ENCODE measurements at regions not wholly inside any gene's neighbourhood (a gene's known extent, or its start where the extent isn't known, plus 50 kb on each side); places are given as distances from the start of the nearest gene placed in this dataset.

DNA sequence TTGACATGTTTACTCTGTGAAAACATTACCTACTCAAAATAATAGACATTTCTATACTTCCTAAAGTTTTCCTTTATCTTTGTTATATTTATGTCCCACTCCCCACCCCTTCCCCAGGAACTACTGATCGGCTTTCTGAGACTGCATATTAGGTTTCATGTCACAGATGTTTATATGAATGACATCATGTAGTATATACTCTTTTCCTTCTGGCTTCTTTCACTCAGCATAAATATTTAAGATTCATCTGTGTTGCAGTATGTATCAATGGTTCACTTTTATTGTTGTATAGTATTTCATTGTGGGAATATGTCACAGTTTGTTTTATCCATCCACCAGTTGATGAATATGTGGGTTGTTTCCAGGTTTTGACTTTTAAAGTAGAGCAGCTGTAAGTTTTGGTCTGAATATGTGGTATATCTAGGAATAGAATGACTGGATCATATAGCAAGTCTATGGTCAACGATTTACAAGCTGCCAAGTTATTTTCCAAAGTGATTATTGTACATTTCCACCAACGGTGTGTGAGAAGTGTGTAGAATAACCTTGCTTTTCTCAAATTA is 73.8 kb upstream of the CAV2 start:
- DNase-seq: no peak

GRCh38 chr7:116426428-116427156 is 72.9 kb upstream of the CAV2 start:
- no peak for DNase-seq

GRCh38 chr7:116429986-116430619 is 69.4 kb upstream of the CAV2 start:
- DNase-seq: no peak

- DNase-seq: no peak
Measured at GRCh38 chr7:116431787-116432526, 67.6 kb upstream of the CAV2 start.

DNA sequence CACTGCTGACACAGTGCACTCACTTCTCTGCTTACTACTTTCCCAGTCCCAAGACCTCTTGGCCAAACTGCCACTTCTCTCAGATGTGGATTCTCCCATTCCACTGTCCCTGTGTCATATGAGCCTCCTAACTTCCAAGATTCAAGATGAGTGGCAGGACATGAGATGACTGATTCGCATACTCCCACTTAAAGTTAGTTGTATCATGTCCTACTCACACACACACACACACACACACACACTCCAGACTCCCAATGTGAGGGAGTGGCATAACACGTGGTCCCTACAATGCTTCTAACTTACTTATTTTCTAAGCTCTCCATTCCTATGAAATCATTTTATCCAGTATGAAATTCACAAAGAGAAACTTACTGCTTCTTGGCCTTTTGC is 67.0 kb upstream of the CAV2 start:
- no peak for DNase-seq

DNA sequence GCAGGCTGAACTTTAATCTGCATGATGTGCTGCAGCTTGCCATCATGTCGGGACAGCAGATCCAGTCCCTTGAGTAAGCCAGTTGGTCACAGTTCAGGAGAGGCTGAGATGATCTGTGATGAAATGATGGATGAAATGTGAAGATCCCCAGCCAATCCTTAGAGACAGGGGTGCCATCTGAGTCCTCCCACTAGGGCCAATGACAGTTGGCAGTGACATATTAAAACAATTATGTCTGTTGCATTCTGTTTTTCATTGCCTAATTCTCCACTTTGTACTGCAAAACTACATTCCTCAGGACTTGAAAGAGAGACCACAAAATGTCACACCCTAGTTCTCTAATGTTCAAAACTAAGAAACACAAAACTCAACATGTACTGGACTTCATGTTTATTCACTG is 66.3 kb upstream of the CAV2 start:
- no peak for DNase-seq

- DNase-seq: no peak
Measured at GRCh38 chr7:116434820-116435341, 64.7 kb upstream of the CAV2 start.

- no peak for DNase-seq
Measured at GRCh38 chr7:116436305-116436826, 63.2 kb upstream of the CAV2 start.

GRCh38 chr7:116438267-116438666 is 61.3 kb upstream of the CAV2 start:
- no peak for DNase-seq

GRCh38 chr7:116439005-116439404 is 60.5 kb upstream of the CAV2 start:
- DNase-seq: no peak

DNA sequence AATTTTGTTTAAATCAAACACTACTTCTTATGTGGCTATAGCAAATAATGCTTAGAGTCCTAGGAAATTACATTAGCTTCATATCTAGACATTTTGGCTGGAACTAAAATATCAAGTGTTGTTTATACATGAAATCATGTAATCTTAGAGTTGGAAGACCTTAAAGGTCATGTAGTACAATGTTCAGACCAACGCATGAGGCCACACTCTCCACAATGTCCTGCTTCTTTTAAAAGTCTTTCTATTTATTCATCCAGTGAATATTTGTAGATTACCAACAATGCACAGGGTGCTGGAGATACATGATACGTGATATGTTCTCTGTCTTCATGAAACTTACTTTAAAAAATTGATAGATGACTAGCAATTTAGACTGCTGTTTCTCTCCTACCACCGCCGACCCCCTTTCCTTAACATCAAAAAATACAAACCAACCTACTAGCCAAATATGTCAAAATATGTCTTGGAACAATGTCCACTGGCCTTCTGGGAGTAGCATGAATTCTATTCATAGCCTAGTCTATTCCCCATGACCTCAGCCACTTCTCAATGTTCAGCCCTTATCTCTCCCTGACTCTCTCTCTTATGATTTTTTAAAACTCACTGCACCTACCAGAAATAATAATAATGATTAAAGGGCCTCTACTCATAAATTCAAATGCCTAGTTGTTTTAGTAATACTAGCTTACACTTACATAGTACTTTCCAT is 59.5 kb upstream of the CAV2 start:
- DNase-seq: no peak

GRCh38 chr7:116441534-116441933 is 58.0 kb upstream of the CAV2 start:
- DNase-seq: no peak

- DNase-seq: no peak
Measured at GRCh38 chr7:116443101-116443523, 56.4 kb upstream of the CAV2 start.

GRCh38 chr7:116443646-116444045 is 55.9 kb upstream of the CAV2 start:
- no peak for DNase-seq

DNA sequence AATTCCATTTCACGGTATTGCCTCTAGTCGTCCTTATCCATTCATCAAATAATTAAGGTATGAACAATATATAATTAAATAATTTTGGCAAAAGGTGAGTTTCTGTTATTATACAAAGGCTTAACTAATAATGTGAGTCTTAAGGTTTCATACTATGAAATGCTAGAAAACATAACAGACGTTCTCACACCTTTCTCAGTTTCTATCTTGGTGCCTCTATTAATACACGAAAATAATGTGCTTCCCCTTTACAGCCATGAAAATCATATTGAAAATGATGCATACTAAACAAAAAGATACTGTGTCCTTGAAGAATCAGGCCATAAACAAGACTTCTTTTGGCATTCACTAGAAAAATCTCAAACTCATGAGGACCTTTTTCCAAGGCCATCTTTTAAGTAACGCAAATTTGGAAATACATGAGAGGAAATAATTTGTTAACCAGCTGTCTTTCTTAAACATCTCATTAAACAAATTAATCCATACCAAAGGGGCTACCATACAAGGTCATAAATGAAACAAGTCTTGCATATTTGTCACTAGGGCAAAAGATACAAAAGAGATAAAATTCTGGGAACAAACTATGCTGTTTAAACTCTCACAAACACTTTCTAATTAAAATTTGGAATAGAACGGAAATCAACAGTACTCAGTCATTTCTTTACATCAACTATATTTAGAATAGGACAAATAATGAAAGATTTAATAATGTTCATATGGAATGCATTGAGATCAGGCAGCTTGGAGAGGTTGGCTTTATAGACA is 53.9 kb upstream of the CAV2 start:
- DNase-seq: no peak

DNA sequence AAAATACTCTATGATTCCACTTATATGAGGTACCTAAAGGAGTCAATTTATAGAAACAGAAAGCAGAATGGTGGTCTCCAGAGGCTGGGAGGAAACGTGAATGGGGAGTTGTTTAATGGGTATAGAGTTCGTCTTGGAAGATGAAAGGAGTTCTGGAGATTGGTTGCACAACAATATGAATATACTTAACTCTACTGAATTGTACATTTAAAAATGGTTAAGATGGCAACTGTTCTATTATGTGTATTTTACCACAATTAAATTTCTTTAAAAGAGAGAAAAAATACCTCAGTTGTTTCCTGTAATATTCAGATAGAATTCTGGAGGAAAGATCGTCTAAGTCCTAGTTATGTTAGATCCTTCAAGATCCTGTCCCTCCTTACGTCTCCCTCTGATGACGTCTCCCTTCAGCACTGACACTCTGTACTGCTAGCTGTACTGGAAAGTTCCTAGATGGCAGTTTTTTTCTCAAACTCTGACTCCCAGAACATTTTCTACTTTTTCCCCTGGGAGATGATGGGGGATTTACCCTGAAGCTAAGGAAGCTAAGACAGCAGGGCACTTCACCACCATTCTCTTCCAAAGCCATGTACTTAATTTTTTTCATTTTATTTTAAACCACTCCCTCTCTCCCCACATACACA is 53.2 kb upstream of the CAV2 start:
- no peak for DNase-seq

- no peak for DNase-seq
Measured at GRCh38 chr7:116447436-116447835, 52.1 kb upstream of the CAV2 start.

DNA sequence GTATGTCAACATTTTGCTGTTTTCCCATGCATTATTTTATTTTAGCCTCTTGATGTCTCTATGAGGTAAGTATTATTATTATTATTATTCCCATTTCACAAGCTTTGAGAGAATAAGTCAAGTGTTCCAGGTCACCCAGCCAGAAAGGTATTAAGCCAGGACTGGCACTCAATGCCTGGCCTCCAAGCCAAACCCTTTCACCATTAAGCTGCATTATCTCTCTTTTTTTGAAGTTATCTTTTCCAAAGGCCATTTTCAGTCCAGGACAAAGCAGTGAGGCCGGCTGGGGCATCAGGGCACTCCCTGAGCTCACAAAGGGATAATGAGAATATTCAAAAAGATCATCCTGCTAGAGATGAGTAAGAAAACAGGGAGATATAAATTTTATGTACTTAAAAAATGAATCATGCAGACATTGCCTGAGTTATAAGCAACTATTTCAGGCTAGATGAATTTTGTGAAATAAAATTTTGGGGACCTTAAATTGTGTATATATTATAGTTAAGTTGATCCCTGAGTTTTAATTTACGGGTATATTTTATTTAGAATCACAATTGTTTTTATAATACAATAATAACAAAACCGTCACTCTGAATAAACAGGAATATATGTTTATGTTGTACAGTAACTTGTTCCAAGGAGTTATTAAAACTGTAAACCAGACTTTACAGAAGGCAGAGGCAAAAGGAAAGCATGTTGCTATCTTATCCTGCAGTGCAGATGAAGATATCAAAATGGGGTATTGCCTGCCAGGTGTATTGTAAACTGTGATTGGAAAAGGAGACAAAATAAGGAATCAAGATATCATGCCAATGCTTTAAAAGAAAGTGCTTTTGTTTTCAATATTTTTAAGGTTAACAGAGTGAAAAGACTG is 51.3 kb upstream of the CAV2 start:
- DNase-seq: no peak

GRCh38 chr7:116449441-116449840 is 50.1 kb upstream of the CAV2 start:
- DNase-seq: no peak
